AG04450 (cell line): ENCODE measurements at regions not wholly inside any gene's neighbourhood (a gene's known extent, or its start where the extent isn't known, plus 50 kb on each side); places are given as distances from the start of the nearest gene placed in this dataset.

Experiments used
- CTCF ChIA-PET: fragments of 300-600, 350-600 bp; formaldehyde crosslinking; extraction: SDS; loops from one replicate; lab custom pipeline; 2022; ENCODE audit warnings: antibody characterized with exemption, inconsistent platforms; lab: Charles Lee
- POLR2A ChIA-PET: fragments of 350-600 bp; formaldehyde crosslinking; extraction: SDS; loops from one replicate; lab custom pipeline; 2021; ENCODE audit warnings: antibody characterized with exemption, inconsistent platforms; lab: Yijun Ruan, JAX
- DNase-seq: peaks from one replicate; pipeline ENCODE4 v3.0.0-alpha.2; 2011; ENCODE audit warnings: low read depth, low spot score
- H3K27ac ChIP-seq: one replicate; pipeline ENCODE4 v1.5.1; 2012; ENCODE audit warnings: low read depth, low read length, control low read depth
- H3K27me3 ChIP-seq: one replicate; pipeline ENCODE4 v1.6.0; 2012; ENCODE audit warnings: low read length; ENCODE audit not compliant: control insufficient read depth, insufficient read depth
- H3K4me3 ChIP-seq: 2 replicates; pipeline ENCODE4 v1.5.1; 2011; ENCODE audit warnings: mild to moderate bottlenecking, low read depth, low read length, control low read depth
- H3K9me3 ChIP-seq: 2 replicates; pipeline ENCODE4 v1.5.1; 2012; ENCODE audit warnings: low read length; ENCODE audit not compliant: control insufficient read depth, insufficient read depth
- CTCF ChIP-seq: IDR thresholded peaks from 2 replicates; pipeline ENCODE4 v1.5.1; 2011; ENCODE audit warnings: low read depth, low read length, control low read depth, inconsistent platforms

GRCh38 chr9:73583576-73583975 lies 431.9 kb downstream of the ANXA1 start:
- no peak overlapping the region for H3K27ac ChIP-seq
- ChIA-PET POLR2A (no interaction called here), CTCF (no interaction called here)
- H3K27me3 ChIP-seq, result no peaks in the 10 kb centered on the region
- TF ChIP-seq CTCF, result no peak
- H3K9me3 ChIP-seq, result no peaks in the 10 kb centered on the region; the same call in 1 of the 2 replicates
- DNase-seq, result no peak
- H3K4me3 ChIP-seq, result no peak overlapping the region

GRCh38 chr9:73595036-73595545 lies 443.4 kb downstream of the ANXA1 start:
- ChIA-PET CTCF (no interaction called here), POLR2A (no interaction called here)
- Histone ChIP-seq H3K27me3 (no peaks in the 10 kb centered on the region), H3K9me3 (peaks cover 3% of the 10 kb centered on the region; the same call in 1 of the 2 replicates), H3K4me3 (no peak overlapping the region), H3K27ac (no peak overlapping the region)
- DNase-seq, result no peak
- no peak for TF ChIP-seq CTCF

GRCh38 chr9:73596321-73596720 lies 444.7 kb downstream of the ANXA1 start:
- Histone ChIP-seq H3K27me3 (no peaks in the 10 kb centered on the region), H3K4me3 (no peak overlapping the region), H3K27ac (no peak overlapping the region), H3K9me3 (peaks cover 3% of the 10 kb centered on the region; the same call in 1 of the 2 replicates)
- ChIA-PET CTCF (no interaction called here), POLR2A (no interaction called here)
- DNase-seq, result no peak
- no peak for TF ChIP-seq CTCF

- DNase-seq, result no peak
- H3K4me3 ChIP-seq, result no peak overlapping the region
- ChIA-PET POLR2A (no interaction called here), CTCF (no interaction called here)
- peaks cover 3% of the 10 kb centered on the region; the same call in 1 of the 2 replicates for H3K9me3 ChIP-seq
- H3K27ac ChIP-seq, result no peak overlapping the region
- no peaks in the 10 kb centered on the region for H3K27me3 ChIP-seq
- TF ChIP-seq CTCF, result no peak
Observed at GRCh38 chr9:73597039-73597438, 445.4 kb downstream of the ANXA1 start.

GRCh38 chr9:73597771-73598170 lies 446.1 kb downstream of the ANXA1 start:
- no peaks in the 10 kb centered on the region for H3K27me3 ChIP-seq
- TF ChIP-seq CTCF, result no peak
- H3K27ac ChIP-seq, result no peak overlapping the region
- POLR2A ChIA-PET, result no interaction called here
- no peak overlapping the region for H3K4me3 ChIP-seq
- CTCF ChIA-PET, result no interaction called here
- no peak for DNase-seq
- H3K9me3 ChIP-seq, result peaks cover 3% of the 10 kb centered on the region; the same call in 1 of the 2 replicates
